ENCODE measurements at regions not wholly inside any gene's neighbourhood (a gene's known extent, or its start where the extent isn't known, plus 50 kb on each side); places are given as distances from the start of the nearest gene placed in this dataset.

GRCh38 chr1:56073206-56073605, 506.2 kb downstream of the PLPP3 start:
- TF ChIP-seq CTCF (IDR thresholded peaks at IDR 0.05): no peak
- TF ChIP-seq POLR2A (IDR thresholded peaks at IDR 0.05): no peak

All from lower leg skin (tissue), 3 donors.